ENCODE measurements at regions not wholly inside any gene's neighbourhood (a gene's known extent, or its start where the extent isn't known, plus 50 kb on each side); places are given as distances from the start of the nearest gene placed in this dataset.

GRCh38 chr4:53644607-53645006, 53.3 kb upstream of the LNX1 start:
- TF ChIP-seq, protein P1, sequence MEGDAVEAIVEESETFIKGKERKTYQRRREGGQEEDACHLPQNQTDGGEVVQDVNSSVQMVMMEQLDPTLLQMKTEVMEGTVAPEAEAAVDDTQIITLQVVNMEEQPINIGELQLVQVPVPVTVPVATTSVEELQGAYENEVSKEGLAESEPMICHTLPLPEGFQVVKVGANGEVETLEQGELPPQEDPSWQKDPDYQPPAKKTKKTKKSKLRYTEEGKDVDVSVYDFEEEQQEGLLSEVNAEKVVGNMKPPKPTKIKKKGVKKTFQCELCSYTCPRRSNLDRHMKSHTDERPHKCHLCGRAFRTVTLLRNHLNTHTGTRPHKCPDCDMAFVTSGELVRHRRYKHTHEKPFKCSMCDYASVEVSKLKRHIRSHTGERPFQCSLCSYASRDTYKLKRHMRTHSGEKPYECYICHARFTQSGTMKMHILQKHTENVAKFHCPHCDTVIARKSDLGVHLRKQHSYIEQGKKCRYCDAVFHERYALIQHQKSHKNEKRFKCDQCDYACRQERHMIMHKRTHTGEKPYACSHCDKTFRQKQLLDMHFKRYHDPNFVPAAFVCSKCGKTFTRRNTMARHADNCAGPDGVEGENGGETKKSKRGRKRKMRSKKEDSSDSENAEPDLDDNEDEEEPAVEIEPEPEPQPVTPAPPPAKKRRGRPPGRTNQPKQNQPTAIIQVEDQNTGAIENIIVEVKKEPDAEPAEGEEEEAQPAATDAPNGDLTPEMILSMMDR (conservative IDR thresholded peaks at IDR 0.05 in 1 of 2, IDR thresholded peaks at IDR 0.05 in 1 of 2; ENCODE audit: extremely low read depth in 1 of 2, insufficient read depth in 1 of 2, low read depth in 1 of 2, low read length in 2 of 2), result no peak
- no peak for TF ChIP-seq EZH2 (IDR thresholded peaks at IDR 0.05; ENCODE audit: borderline replicate concordance, low read length)

All from mammary epithelial cell (primary cell).